ENCODE measurements at regions not wholly inside any gene's neighbourhood (a gene's known extent, or its start where the extent isn't known, plus 50 kb on each side); places are given as distances from the start of the nearest gene placed in this dataset.

DNA sequence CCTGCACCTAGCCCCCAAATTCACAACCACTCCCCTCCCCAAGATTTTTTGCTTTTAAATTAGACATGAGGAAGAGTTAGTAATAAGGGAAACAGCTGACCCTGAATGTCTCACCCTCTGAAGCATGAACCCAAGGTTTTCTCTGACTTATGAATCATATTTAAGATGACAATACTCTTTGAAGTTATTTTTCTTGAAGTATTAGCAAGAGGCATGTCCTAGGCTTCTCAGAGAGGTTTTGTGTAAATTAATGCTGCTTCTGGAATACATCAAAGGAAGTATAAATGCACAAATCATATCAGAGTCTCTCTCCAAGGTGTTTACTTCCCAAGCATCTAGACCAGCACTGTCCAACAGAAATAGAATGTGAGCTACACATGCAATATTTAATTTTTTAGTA is 408.1 kb upstream of the MARCKS start:
- no peak overlapping the region for H2AFZ ChIP-seq (ENCODE audit: low read length)
- H4K20me1 ChIP-seq (ENCODE audit: insufficient read depth, low read length) = no peaks in the 10 kb centered on the region
- no peaks in the 10 kb centered on the region for H3K4me1 ChIP-seq (ENCODE audit: insufficient read depth, low read length, severe bottlenecking)
- H3F3A ChIP-seq (ENCODE audit: insufficient read depth, low read length) = no peaks in the 10 kb centered on the region
- H3K9ac ChIP-seq (ENCODE audit: low read length) = no peak overlapping the region
- H3K4me3 ChIP-seq (ENCODE audit: low read depth, low read length, poor library complexity, severe bottlenecking) = no peak overlapping the region
- no peaks in the 10 kb centered on the region for H3K27me3 ChIP-seq (ENCODE audit: insufficient read depth, low read length)
- no peaks in the 10 kb centered on the region for H3K79me2 ChIP-seq (ENCODE audit: insufficient read depth, low read length)
- no peaks in the 10 kb centered on the region for H3K9me2 ChIP-seq (ENCODE audit: low read depth, low read length)
- no peak overlapping the region for H3K4me2 ChIP-seq (ENCODE audit: low read length)
- H3K9me3 ChIP-seq (ENCODE audit: low read length) = no peaks in the 10 kb centered on the region
- TF ChIP-seq, protein P1, sequence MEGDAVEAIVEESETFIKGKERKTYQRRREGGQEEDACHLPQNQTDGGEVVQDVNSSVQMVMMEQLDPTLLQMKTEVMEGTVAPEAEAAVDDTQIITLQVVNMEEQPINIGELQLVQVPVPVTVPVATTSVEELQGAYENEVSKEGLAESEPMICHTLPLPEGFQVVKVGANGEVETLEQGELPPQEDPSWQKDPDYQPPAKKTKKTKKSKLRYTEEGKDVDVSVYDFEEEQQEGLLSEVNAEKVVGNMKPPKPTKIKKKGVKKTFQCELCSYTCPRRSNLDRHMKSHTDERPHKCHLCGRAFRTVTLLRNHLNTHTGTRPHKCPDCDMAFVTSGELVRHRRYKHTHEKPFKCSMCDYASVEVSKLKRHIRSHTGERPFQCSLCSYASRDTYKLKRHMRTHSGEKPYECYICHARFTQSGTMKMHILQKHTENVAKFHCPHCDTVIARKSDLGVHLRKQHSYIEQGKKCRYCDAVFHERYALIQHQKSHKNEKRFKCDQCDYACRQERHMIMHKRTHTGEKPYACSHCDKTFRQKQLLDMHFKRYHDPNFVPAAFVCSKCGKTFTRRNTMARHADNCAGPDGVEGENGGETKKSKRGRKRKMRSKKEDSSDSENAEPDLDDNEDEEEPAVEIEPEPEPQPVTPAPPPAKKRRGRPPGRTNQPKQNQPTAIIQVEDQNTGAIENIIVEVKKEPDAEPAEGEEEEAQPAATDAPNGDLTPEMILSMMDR (IDR thresholded peaks at IDR 0.05; ENCODE audit: low read length) = no peak
- no peak for TF ChIP-seq EZH2 (IDR thresholded peaks at IDR 0.05; ENCODE audit: borderline replicate concordance, low read length)
- no peak overlapping the region for H3K27ac ChIP-seq (ENCODE audit: low read depth, low read length, poor library complexity, severe bottlenecking)
- no peaks in the 10 kb centered on the region for H3K36me3 ChIP-seq (ENCODE audit: insufficient read depth, low read length)

GRCh38 chr6:113450061-113450465 is 407.1 kb upstream of the MARCKS start:
- H3K27me3 ChIP-seq (ENCODE audit: insufficient read depth, low read length) = no peaks in the 10 kb centered on the region
- H3K4me3 ChIP-seq (ENCODE audit: low read depth, low read length, poor library complexity, severe bottlenecking) = no peak overlapping the region
- no peaks in the 10 kb centered on the region for H4K20me1 ChIP-seq (ENCODE audit: insufficient read depth, low read length)

DNA sequence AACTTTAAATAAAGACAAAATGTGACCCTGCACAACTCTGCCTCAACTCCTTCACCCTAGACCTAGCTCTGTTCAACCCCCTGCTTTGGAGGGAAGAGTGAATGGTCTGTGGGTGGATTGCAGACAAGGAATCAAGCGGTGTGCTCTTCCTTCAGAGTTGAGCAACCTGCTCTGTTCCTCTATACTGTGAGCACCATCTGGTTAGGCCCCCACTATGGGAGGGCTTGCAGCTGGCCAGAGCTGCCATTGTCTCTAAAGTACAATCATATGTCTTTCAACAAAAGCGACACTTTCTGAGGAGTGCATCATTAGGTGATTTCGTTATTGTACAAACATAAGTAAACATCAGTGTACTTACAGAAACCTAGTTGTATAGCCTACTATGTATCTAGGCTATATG is 406.1 kb upstream of the MARCKS start:
- Histone ChIP-seq H3K9ac (ENCODE audit: low read length) (no peak overlapping the region), H3K9me2 (ENCODE audit: low read depth, low read length) (no peaks in the 10 kb centered on the region), H3K79me2 (ENCODE audit: insufficient read depth, low read length) (no peaks in the 10 kb centered on the region), H4K20me1 (ENCODE audit: insufficient read depth, low read length) (no peaks in the 10 kb centered on the region), H3K9me3 (ENCODE audit: low read length) (no peaks in the 10 kb centered on the region), H3K27me3 (ENCODE audit: insufficient read depth, low read length) (no peaks in the 10 kb centered on the region), H2AFZ (ENCODE audit: low read length) (no peak overlapping the region), H3K27ac (ENCODE audit: low read depth, low read length, poor library complexity, severe bottlenecking) (no peak overlapping the region), H3K4me1 (ENCODE audit: insufficient read depth, low read length, severe bottlenecking) (no peaks in the 10 kb centered on the region), H3K4me2 (ENCODE audit: low read length) (no peak overlapping the region), H3F3A (ENCODE audit: insufficient read depth, low read length) (no peaks in the 10 kb centered on the region), H3K36me3 (ENCODE audit: insufficient read depth, low read length) (no peaks in the 10 kb centered on the region), H3K4me3 (ENCODE audit: low read depth, low read length, poor library complexity, severe bottlenecking) (no peak overlapping the region)
- TF ChIP-seq EZH2 (IDR thresholded peaks at IDR 0.05; ENCODE audit: borderline replicate concordance, low read length) = no peak
- TF ChIP-seq, protein P1 (IDR thresholded peaks at IDR 0.05; ENCODE audit: low read length) = no peak

More at GRCh38 chr6:113450061-113450465, 407.1 kb upstream of the MARCKS start:
- TF ChIP-seq, protein P1 (IDR thresholded peaks at IDR 0.05; ENCODE audit: low read length) = no peak
- TF ChIP-seq EZH2 (IDR thresholded peaks at IDR 0.05; ENCODE audit: borderline replicate concordance, low read length) = no peak
- H3F3A ChIP-seq (ENCODE audit: insufficient read depth, low read length) = no peaks in the 10 kb centered on the region
- no peaks in the 10 kb centered on the region for H3K4me1 ChIP-seq (ENCODE audit: insufficient read depth, low read length, severe bottlenecking)
- no peaks in the 10 kb centered on the region for H3K36me3 ChIP-seq (ENCODE audit: insufficient read depth, low read length)
- H3K79me2 ChIP-seq (ENCODE audit: insufficient read depth, low read length) = no peaks in the 10 kb centered on the region
- no peak overlapping the region for H3K9ac ChIP-seq (ENCODE audit: low read length)
- no peak overlapping the region for H3K27ac ChIP-seq (ENCODE audit: low read depth, low read length, poor library complexity, severe bottlenecking)
- H3K9me3 ChIP-seq (ENCODE audit: low read length) = no peaks in the 10 kb centered on the region
- H3K4me2 ChIP-seq (ENCODE audit: low read length) = no peak overlapping the region
- H3K9me2 ChIP-seq (ENCODE audit: low read depth, low read length) = no peaks in the 10 kb centered on the region
- no peak overlapping the region for H2AFZ ChIP-seq (ENCODE audit: low read length)
